OCI-LY3 (cell line): ENCODE measurements at regions not wholly inside any gene's neighbourhood (a gene's known extent, or its start where the extent isn't known, plus 50 kb on each side); places are given as distances from the start of the nearest gene placed in this dataset.
"Not testable (repeated sequence)": the region's sequence is repeated elsewhere in the genome, so short reads cannot be mapped to it uniquely, and the experiment has no call there.

Source experiments
- H2AFZ ChIP-seq: fragments of 200-600, 300-600 bp; shearing (Covaris generic); 2 replicates; pipeline ENCODE4 v1.6.0; 2014; ENCODE audit warnings: antibody characterized with exemption, low read depth, low read length
- H3K27ac ChIP-seq: fragments of 200-600, 300-600 bp; sonication (generic); 2 replicates; pipeline ENCODE4 v1.5.1; 2014; ENCODE audit warnings: mild to moderate bottlenecking, low read length, moderate library complexity, mixed read lengths
- H3K27me3 ChIP-seq: fragments of 200-600, 300-600 bp; sonication (generic); 2 replicates; pipeline ENCODE4 v1.6.1; 2014; ENCODE audit warnings: low read depth, low read length, mixed read lengths
- H3K36me3 ChIP-seq: fragments of 200-600, 300-600 bp; sonication (generic); replicated peaks from 2 replicates; pipeline ENCODE3; 2014; ENCODE audit warnings: low read depth, low read length, mixed read lengths
- H3K4me1 ChIP-seq: fragments of 300-600, 200-600 bp; sonication (generic); 2 replicates; pipeline ENCODE4 v1.6.1; 2014; ENCODE audit warnings: low read length, mixed read lengths
- H3K4me2 ChIP-seq: fragments of 200-600, 300-600 bp; sonication (generic); 2 replicates; pipeline ENCODE4 v1.6.1; 2014; ENCODE audit warnings: low read length, mixed read lengths
- H3K4me3 ChIP-seq: fragments of 300-600, 200-600 bp; sonication (generic); 2 replicates; pipeline ENCODE4 v1.5.1; 2014; ENCODE audit warnings: antibody characterized with exemption, mild to moderate bottlenecking, low read length, moderate library complexity
- H3K79me2 ChIP-seq: fragments of 300-600, 200-600 bp; shearing (Covaris generic); 2 replicates; pipeline ENCODE4 v1.6.1; 2014; ENCODE audit warnings: mild to moderate bottlenecking, low read length, mixed read lengths
- H3K9ac ChIP-seq: fragments of 300-600, 200-600 bp; shearing (Covaris generic); 2 replicates; pipeline ENCODE4 v1.6.0; 2014; ENCODE audit warnings: mild to moderate bottlenecking, low read length, moderate library complexity
- H3K9me3 ChIP-seq: fragments of 200-600, 300-600 bp; shearing (Covaris generic); 2 replicates; pipeline ENCODE4 v1.6.1; 2014; ENCODE audit warnings: low read length, mixed read lengths; ENCODE audit not compliant: insufficient read depth
- H4K20me1 ChIP-seq: fragments of 200-600, 300-600 bp; sonication (generic); 2 replicates; pipeline ENCODE4 v1.6.1; 2016; ENCODE audit warnings: low read length, mixed read lengths; ENCODE audit not compliant: insufficient read depth

- not testable (repeated sequence) for H2AFZ ChIP-seq, H3K9ac ChIP-seq, H3K27me3 ChIP-seq, H3K9me3 ChIP-seq, H3K4me1 ChIP-seq, H3K36me3 ChIP-seq, H3K79me2 ChIP-seq, H3K4me2 ChIP-seq, H3K27ac ChIP-seq, H4K20me1 ChIP-seq, H3K4me3 ChIP-seq
Measured at GRCh38 chr21:9087816-9088215, 1433.6 kb upstream of the TPTE start.

- H3K4me1 ChIP-seq, H4K20me1 ChIP-seq, H3K36me3 ChIP-seq, H3K9ac ChIP-seq, H3K9me3 ChIP-seq, H3K27me3 ChIP-seq, H3K27ac ChIP-seq, H2AFZ ChIP-seq: not testable (repeated sequence)
- peak overlapping the region; percentile 67 for H3K4me3 ChIP-seq
- H3K4me2 ChIP-seq = peak overlapping the region; percentile 36; the same call in 1 of the 2 replicates
- H3K79me2 ChIP-seq = peaks cover 12% of the 10 kb centered on the region
Measured at GRCh38 chr21:9129741-9130140, 1391.6 kb upstream of the TPTE start.

GRCh38 chr21:9130817-9131216, 1390.6 kb upstream of the TPTE start:
- not testable (repeated sequence) for H3K79me2 ChIP-seq, H3K36me3 ChIP-seq, H3K9me3 ChIP-seq, H3K27me3 ChIP-seq, H4K20me1 ChIP-seq, H3K27ac ChIP-seq, H2AFZ ChIP-seq, H3K4me3 ChIP-seq, H3K9ac ChIP-seq, H3K4me2 ChIP-seq, H3K4me1 ChIP-seq
